ENCODE measurements at regions not wholly inside any gene's neighbourhood (a gene's known extent, or its start where the extent isn't known, plus 50 kb on each side); places are given as distances from the start of the nearest gene placed in this dataset.

DNA sequence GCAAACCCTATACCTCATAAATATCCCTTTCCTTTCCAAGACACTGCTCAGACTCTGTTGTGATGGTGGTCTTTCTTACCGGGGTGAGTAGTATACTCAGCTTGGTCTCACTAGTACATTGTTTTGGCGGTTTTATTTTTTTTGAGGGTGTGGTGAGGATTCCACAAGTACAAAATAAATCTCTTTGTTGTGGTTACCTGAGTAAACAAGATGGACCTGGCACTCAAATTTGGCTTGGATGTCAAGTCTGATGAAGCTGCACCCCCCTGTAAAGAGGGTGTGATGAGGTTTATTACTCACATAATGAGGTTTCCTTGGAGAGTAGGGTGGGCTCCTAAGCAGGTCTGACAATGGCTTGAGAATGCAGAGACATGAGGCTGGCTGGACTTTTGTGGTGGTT lies 68.2 kb upstream of the KCNJ6 start:
- TF ChIP-seq, protein P1, sequence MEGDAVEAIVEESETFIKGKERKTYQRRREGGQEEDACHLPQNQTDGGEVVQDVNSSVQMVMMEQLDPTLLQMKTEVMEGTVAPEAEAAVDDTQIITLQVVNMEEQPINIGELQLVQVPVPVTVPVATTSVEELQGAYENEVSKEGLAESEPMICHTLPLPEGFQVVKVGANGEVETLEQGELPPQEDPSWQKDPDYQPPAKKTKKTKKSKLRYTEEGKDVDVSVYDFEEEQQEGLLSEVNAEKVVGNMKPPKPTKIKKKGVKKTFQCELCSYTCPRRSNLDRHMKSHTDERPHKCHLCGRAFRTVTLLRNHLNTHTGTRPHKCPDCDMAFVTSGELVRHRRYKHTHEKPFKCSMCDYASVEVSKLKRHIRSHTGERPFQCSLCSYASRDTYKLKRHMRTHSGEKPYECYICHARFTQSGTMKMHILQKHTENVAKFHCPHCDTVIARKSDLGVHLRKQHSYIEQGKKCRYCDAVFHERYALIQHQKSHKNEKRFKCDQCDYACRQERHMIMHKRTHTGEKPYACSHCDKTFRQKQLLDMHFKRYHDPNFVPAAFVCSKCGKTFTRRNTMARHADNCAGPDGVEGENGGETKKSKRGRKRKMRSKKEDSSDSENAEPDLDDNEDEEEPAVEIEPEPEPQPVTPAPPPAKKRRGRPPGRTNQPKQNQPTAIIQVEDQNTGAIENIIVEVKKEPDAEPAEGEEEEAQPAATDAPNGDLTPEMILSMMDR (IDR thresholded peaks at IDR 0.05): no peak
- TF ChIP-seq ZFX (IDR thresholded peaks at IDR 0.05; ENCODE audit: borderline replicate concordance): no peak

Measured in 22Rv1 (cell line).